ENCODE measurements at regions not wholly inside any gene's neighbourhood (a gene's known extent, or its start where the extent isn't known, plus 50 kb on each side); places are given as distances from the start of the nearest gene placed in this dataset.
"Not testable (repeated sequence)": the region's sequence is repeated elsewhere in the genome, so short reads cannot be mapped to it uniquely, and the experiment has no call there.

- WGBS, 2 donors = 65 to 84% methylated on average over 1 of the region's 1 CpG
- Histone ChIP-seq H3K4me3 (ENCODE audit: low read length in 2 of 2) (no peak overlapping the region), H3K27ac (ENCODE audit: low read depth in 1 of 2, low read length in 2 of 2) (no peak overlapping the region), H3K4me1 (ENCODE audit: control insufficient read depth in 1 of 2, insufficient read depth in 2 of 2, low read length in 2 of 2) (no peaks in the 10 kb centered on the region), H3K9me3 (ENCODE audit: control insufficient read depth, low read length) (no peaks in the 10 kb centered on the region), H3K27me3 (ENCODE audit: control insufficient read depth in 1 of 2, insufficient read depth in 2 of 2, low read length in 1 of 2) (no peaks in the 10 kb centered on the region), H3K36me3 (ENCODE audit: control insufficient read depth in 1 of 2, insufficient read depth in 2 of 2, low read length in 1 of 2) (no peaks in the 10 kb centered on the region)
- no peak for ATAC-seq (ENCODE audit: low FRiP score)
- intact Hi-C loops (cut with DNase I) = no loop called here
- DNase-seq = no peak
Observed at GRCh38 chr7:119623427-119623826, 649.5 kb upstream of the KCND2 start.

- Histone ChIP-seq H3K9me3 (ENCODE audit: control insufficient read depth, low read length) (no peaks in the 10 kb centered on the region), H3K36me3 (ENCODE audit: control insufficient read depth in 1 of 2, insufficient read depth in 2 of 2, low read length in 1 of 2) (no peaks in the 10 kb centered on the region), H3K27me3 (ENCODE audit: control insufficient read depth in 1 of 2, insufficient read depth in 2 of 2, low read length in 1 of 2) (no peaks in the 10 kb centered on the region), H3K4me1 (ENCODE audit: control insufficient read depth in 1 of 2, insufficient read depth in 2 of 2, low read length in 2 of 2) (no peaks in the 10 kb centered on the region), H3K27ac (ENCODE audit: low read depth in 1 of 2, low read length in 2 of 2) (no peak overlapping the region), H3K4me3 (ENCODE audit: low read length in 2 of 2) (no peak overlapping the region)
- no peak for DNase-seq
- no peak for ATAC-seq (ENCODE audit: low FRiP score)
- 52 to 56% methylated on average over 2 of the region's 2 CpGs for WGBS, 2 donors
- intact Hi-C loops (cut with DNase I) = no loop called here
Observed at GRCh38 chr7:119630406-119630969, 642.5 kb upstream of the KCND2 start.

DNA sequence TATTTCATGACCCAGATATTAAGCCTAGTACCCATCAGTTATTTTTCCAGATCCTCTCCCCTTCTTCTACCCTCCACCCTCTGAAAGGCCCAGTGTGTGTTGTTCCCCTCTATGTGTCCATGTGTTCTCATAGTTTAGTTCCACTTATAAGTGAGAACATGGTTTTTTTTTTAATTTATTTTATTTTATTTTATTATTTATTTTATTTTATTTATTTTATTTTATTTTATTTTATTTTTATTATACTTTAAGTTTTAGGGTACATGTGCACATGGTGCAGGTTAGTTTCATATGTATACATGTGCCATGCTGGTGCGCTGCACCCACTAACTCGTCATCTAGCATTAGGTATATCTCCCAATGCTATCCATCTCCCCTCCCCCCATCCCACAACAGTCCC lies 639.2 kb upstream of the KCND2 start:
- H3K4me3 ChIP-seq (ENCODE audit: low read length in 2 of 2); ATAC-seq (ENCODE audit: low FRiP score); intact Hi-C loops (cut with DNase I); H3K9me3 ChIP-seq (ENCODE audit: control insufficient read depth, low read length); DNase-seq; H3K27me3 ChIP-seq (ENCODE audit: control insufficient read depth in 1 of 2, insufficient read depth in 2 of 2, low read length in 1 of 2); H3K36me3 ChIP-seq (ENCODE audit: control insufficient read depth in 1 of 2, insufficient read depth in 2 of 2, low read length in 1 of 2); H3K27ac ChIP-seq (ENCODE audit: low read depth in 1 of 2, low read length in 2 of 2); H3K4me1 ChIP-seq (ENCODE audit: control insufficient read depth in 1 of 2, insufficient read depth in 2 of 2, low read length in 2 of 2): not testable (repeated sequence)
- 91 to 100% methylated on average over 2 of the region's 2 CpGs for WGBS, 2 donors

DNA sequence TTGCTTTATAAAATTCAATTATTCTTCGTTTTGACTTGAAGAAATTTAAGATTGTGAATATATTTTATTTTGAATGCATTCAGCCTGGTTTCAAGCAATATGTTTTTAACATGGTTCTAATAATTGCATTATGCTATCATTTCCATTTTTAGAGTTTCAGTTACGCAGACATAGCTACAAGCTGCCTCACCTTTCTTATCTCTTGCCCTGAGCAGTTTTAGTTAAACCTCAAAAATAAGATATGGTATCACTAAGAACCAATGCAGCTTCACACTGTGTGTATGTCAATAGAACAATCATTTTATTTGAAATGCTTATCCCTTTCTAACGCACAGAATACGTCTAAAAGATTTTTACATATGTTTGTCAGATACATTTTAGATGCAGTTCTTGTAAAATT lies 632.6 kb upstream of the KCND2 start:
- DNase-seq (no peak), ATAC-seq (ENCODE audit: low FRiP score) (no peak)

GRCh38 chr7:119640861-119641260 lies 632.1 kb upstream of the KCND2 start:
- DNase-seq = no peak
- ATAC-seq (ENCODE audit: low FRiP score) = no peak
- Histone ChIP-seq H3K27ac (ENCODE audit: low read depth in 1 of 2, low read length in 2 of 2) (no peak overlapping the region), H3K36me3 (ENCODE audit: control insufficient read depth in 1 of 2, insufficient read depth in 2 of 2, low read length in 1 of 2) (no peaks in the 10 kb centered on the region), H3K4me3 (ENCODE audit: low read length in 2 of 2) (no peak overlapping the region), H3K27me3 (ENCODE audit: control insufficient read depth in 1 of 2, insufficient read depth in 2 of 2, low read length in 1 of 2) (no peaks in the 10 kb centered on the region), H3K9me3 (ENCODE audit: control insufficient read depth, low read length) (no peaks in the 10 kb centered on the region), H3K4me1 (ENCODE audit: control insufficient read depth in 1 of 2, insufficient read depth in 2 of 2, low read length in 2 of 2) (no peaks in the 10 kb centered on the region)
- intact Hi-C loops (cut with DNase I) = no loop called here
- 67 to 71% methylated on average over 4 of the region's 4 CpGs for WGBS, 2 donors

More for the DNA sequence above, 632.6 kb upstream of the KCND2 start:
- WGBS, 2 donors = 69 to 73% methylated on average over 4 of the region's 4 CpGs
- H3K4me3 ChIP-seq (ENCODE audit: low read length in 2 of 2) = no peak overlapping the region
- no peaks in the 10 kb centered on the region for H3K9me3 ChIP-seq (ENCODE audit: control insufficient read depth, low read length)
- no peaks in the 10 kb centered on the region for H3K36me3 ChIP-seq (ENCODE audit: control insufficient read depth in 1 of 2, insufficient read depth in 2 of 2, low read length in 1 of 2)
- no peak overlapping the region for H3K27ac ChIP-seq (ENCODE audit: low read depth in 1 of 2, low read length in 2 of 2)
- no peaks in the 10 kb centered on the region for H3K27me3 ChIP-seq (ENCODE audit: control insufficient read depth in 1 of 2, insufficient read depth in 2 of 2, low read length in 1 of 2)
- no peaks in the 10 kb centered on the region for H3K4me1 ChIP-seq (ENCODE audit: control insufficient read depth in 1 of 2, insufficient read depth in 2 of 2, low read length in 2 of 2)
- intact Hi-C loops (cut with DNase I) = no loop called here

DNA sequence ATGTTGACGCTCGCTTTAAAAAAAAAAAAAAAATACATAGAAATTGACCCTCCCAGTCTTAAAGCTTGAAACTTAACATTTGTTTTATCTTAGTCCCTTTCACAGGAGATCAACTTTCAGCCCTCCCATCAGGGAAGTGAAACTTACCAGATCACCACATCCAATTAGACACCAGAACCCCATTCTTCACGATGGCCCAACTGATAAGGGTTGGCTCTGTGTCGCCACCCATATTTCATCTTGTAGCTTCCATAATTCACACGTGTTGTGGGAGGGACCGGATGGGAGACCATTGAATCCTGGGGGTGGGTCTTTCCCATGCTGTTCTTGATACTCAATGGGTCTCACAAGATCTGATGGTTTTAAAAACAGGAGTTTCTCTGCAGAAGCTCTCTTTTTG lies 629.4 kb upstream of the KCND2 start:
- 79 to 86% methylated on average over 6 of the region's 6 CpGs for WGBS, 2 donors
- no peak for ATAC-seq (ENCODE audit: low FRiP score)
- Histone ChIP-seq H3K4me1 (ENCODE audit: control insufficient read depth in 1 of 2, insufficient read depth in 2 of 2, low read length in 2 of 2) (no peaks in the 10 kb centered on the region), H3K9me3 (ENCODE audit: control insufficient read depth, low read length) (no peaks in the 10 kb centered on the region), H3K27ac (ENCODE audit: low read depth in 1 of 2, low read length in 2 of 2) (no peak overlapping the region), H3K36me3 (ENCODE audit: control insufficient read depth in 1 of 2, insufficient read depth in 2 of 2, low read length in 1 of 2) (no peaks in the 10 kb centered on the region), H3K27me3 (ENCODE audit: control insufficient read depth in 1 of 2, insufficient read depth in 2 of 2, low read length in 1 of 2) (no peaks in the 10 kb centered on the region), H3K4me3 (ENCODE audit: low read length in 2 of 2) (no peak overlapping the region)
- intact Hi-C loops (cut with DNase I) = no loop called here
- no peak for DNase-seq

DNA sequence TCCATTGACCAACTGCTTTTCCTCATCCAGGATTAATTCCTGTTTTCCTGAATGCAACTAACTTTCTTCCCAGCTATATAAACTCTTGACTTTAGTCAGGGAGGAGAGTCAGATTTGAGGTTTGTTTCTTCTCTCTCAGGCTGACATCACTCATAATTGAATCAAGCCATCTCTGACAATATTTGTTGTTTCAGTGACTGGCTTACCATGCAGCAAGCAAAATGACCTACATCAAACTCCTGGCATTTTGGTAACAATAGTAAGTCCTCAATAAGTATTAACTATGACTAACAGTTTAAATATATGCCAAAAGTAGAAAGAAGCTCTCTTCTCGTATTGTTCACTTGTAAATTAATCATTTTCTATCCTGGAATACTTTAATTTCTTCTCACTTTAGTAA lies 625.7 kb upstream of the KCND2 start:
- no peak overlapping the region for H3K4me3 ChIP-seq (ENCODE audit: low read length in 2 of 2)

GRCh38 chr7:119648752-119649151 lies 624.2 kb upstream of the KCND2 start:
- H3K27me3 ChIP-seq (ENCODE audit: control insufficient read depth in 1 of 2, insufficient read depth in 2 of 2, low read length in 1 of 2); H3K36me3 ChIP-seq (ENCODE audit: control insufficient read depth in 1 of 2, insufficient read depth in 2 of 2, low read length in 1 of 2); DNase-seq; ATAC-seq (ENCODE audit: low FRiP score); H3K4me1 ChIP-seq (ENCODE audit: control insufficient read depth in 1 of 2, insufficient read depth in 2 of 2, low read length in 2 of 2); intact Hi-C loops (cut with DNase I); H3K4me3 ChIP-seq (ENCODE audit: low read length in 2 of 2); H3K9me3 ChIP-seq (ENCODE audit: control insufficient read depth, low read length); H3K27ac ChIP-seq (ENCODE audit: low read depth in 1 of 2, low read length in 2 of 2): not testable (repeated sequence)
- 75 to 87% methylated on average over 3 of the region's 3 CpGs for WGBS, 2 donors

More for the DNA sequence above, 625.7 kb upstream of the KCND2 start:
- Histone ChIP-seq H3K4me1 (ENCODE audit: control insufficient read depth in 1 of 2, insufficient read depth in 2 of 2, low read length in 2 of 2) (no peaks in the 10 kb centered on the region), H3K27ac (ENCODE audit: low read depth in 1 of 2, low read length in 2 of 2) (no peak overlapping the region), H3K36me3 (ENCODE audit: control insufficient read depth in 1 of 2, insufficient read depth in 2 of 2, low read length in 1 of 2) (no peaks in the 10 kb centered on the region), H3K9me3 (ENCODE audit: control insufficient read depth, low read length) (no peaks in the 10 kb centered on the region), H3K27me3 (ENCODE audit: control insufficient read depth in 1 of 2, insufficient read depth in 2 of 2, low read length in 1 of 2) (no peaks in the 10 kb centered on the region)
- intact Hi-C loops (cut with DNase I) = no loop called here
- DNase-seq (no peak), ATAC-seq (ENCODE audit: low FRiP score) (no peak)
- WGBS, 2 donors = 54 to 57% methylated on average over 1 of the region's 1 CpG

DNA sequence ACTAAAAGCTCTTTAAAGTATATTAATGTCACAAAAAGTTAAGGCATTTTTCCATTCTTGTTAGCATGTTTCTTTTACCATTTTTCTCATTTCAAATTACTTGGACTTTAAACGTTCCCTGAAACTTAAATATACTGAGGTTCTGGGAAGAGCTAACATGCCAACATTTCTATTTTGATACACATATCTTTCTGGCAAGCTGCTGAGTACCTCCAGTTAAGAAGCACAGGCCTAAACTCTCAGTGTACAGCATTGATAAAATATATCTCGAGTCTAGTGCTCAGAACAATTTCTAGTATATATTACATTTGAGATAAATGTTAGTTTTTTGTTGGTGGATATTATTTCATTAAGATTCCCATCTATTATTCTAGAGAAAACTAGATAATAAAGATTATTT lies 612.9 kb upstream of the KCND2 start:
- no peaks in the 10 kb centered on the region for H3K9me3 ChIP-seq (ENCODE audit: control insufficient read depth, low read length)
- no peak for ATAC-seq (ENCODE audit: low FRiP score)

More for the DNA sequence above, 612.9 kb upstream of the KCND2 start:
- DNase-seq = no peak
- Histone ChIP-seq H3K36me3 (ENCODE audit: control insufficient read depth in 1 of 2, insufficient read depth in 2 of 2, low read length in 1 of 2) (no peaks in the 10 kb centered on the region), H3K4me1 (ENCODE audit: control insufficient read depth in 1 of 2, insufficient read depth in 2 of 2, low read length in 2 of 2) (no peaks in the 10 kb centered on the region), H3K27ac (ENCODE audit: low read depth in 1 of 2, low read length in 2 of 2) (no peak overlapping the region), H3K27me3 (ENCODE audit: control insufficient read depth in 1 of 2, insufficient read depth in 2 of 2, low read length in 1 of 2) (no peaks in the 10 kb centered on the region), H3K4me3 (ENCODE audit: low read length in 2 of 2) (no peak overlapping the region)
- intact Hi-C loops (cut with DNase I) = no loop called here
- WGBS, 2 donors = 9 to 11% methylated on average over 2 of the region's 2 CpGs

Measured in aorta (tissue), 5 donors.